ENCODE measurements at regions not wholly inside any gene's neighbourhood (a gene's known extent, or its start where the extent isn't known, plus 50 kb on each side); places are given as distances from the start of the nearest gene placed in this dataset.

DNA sequence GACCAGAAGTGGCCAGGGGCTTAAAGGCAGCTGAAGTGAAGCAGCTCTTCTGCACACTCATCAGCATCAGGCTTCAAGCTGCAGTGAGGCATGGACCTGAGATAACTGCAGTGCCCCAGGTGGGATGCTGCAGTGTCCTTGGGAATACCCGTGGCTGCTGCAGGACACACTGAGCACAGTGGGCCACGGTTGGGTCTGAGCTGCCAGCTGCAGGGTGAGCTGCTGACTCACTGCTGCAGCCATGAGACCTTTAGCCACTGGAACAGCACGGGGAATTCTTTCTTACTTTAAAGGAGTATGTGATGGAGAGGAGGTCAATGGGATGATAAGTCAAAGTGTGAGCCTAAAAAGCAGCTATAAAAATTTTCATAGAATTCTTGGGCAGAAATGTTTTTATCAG, 102.1 kb downstream of the XCL2 start:
- Histone ChIP-seq H3K9me3 (ENCODE audit: insufficient read depth in 2 of 2, low read depth in 1 of 2, low read length in 1 of 2) (no peaks in the 10 kb centered on the region), H3K9ac (replicated peaks in 1 of 4; ENCODE audit: extremely low read depth in 1 of 4, low read depth in 3 of 4, low read length in 3 of 4) (no peak overlapping the region), H2BK20ac (ENCODE audit: low read length) (no peak overlapping the region), H3K4me1 (replicated peaks in 1 of 4; ENCODE audit: control insufficient read depth in 3 of 4, insufficient read depth in 4 of 4, low read length in 3 of 4) (0 out of 7 replicates have a peak, but pooled peaks cover 0 to 2% (median 0%) of the 10 kb centered on the region in 4 experiments), H2BK5ac (ENCODE audit: low read depth, low read length) (no peak overlapping the region), H4K20me1 (replicated peaks in 1 of 2; ENCODE audit: control insufficient read depth in 1 of 2, insufficient read depth in 2 of 2, low read length in 2 of 2) (no peaks in the 10 kb centered on the region), H2AK5ac (ENCODE audit: low read depth, low read length) (no peak overlapping the region), H3K4ac (replicated peaks; ENCODE audit: insufficient read length, low read depth, low read length) (no peak overlapping the region), H3K14ac (ENCODE audit: insufficient read length) (no peak overlapping the region), H4K91ac (replicated peaks; ENCODE audit: insufficient read length, low read length) (no peak overlapping the region), H2AFZ (ENCODE audit: low read length) (no peak overlapping the region), H3K18ac (ENCODE audit: extremely low read depth, low read length) (no peak overlapping the region), H2BK15ac (ENCODE audit: low read length) (no peak overlapping the region), H4K5ac (ENCODE audit: insufficient read length, low read depth, low read length) (no peak overlapping the region), H3K23ac (ENCODE audit: insufficient read length) (no peak overlapping the region), H3K4me3 (ENCODE audit: extremely low read depth in 1 of 4, insufficient read depth in 2 of 4, low read depth in 3 of 4, low read length in 4 of 4) (no peak overlapping the region), H2BK12ac (ENCODE audit: low read depth, low read length) (no peak overlapping the region), H3K36me3 (ENCODE audit: control insufficient read depth in 2 of 4, insufficient read depth in 4 of 4, low read length in 3 of 4) (no peaks in the 10 kb centered on the region), H3K79me2 (ENCODE audit: control insufficient read depth in 1 of 2, insufficient read depth in 2 of 2, low read length in 2 of 2) (no peaks in the 10 kb centered on the region), H3K79me1 (ENCODE audit: low read depth, low read length) (no peaks in the 10 kb centered on the region), H3K27ac (ENCODE audit: low read depth, low read length) (no peak overlapping the region), H3K4me2 (ENCODE audit: insufficient read depth in 1 of 2, low read depth in 2 of 2, low read length in 2 of 2) (no peak overlapping the region), H3K56ac (replicated peaks; ENCODE audit: insufficient read length, low read depth, low read length) (no peak overlapping the region), H3K27me3 (replicated peaks in 1 of 4; ENCODE audit: control insufficient read depth in 3 of 4, extremely low read depth in 1 of 4, insufficient read depth in 3 of 4, low read length in 3 of 4) (no peaks in the 10 kb centered on the region), H3K23me2 (ENCODE audit: low read depth, low read length) (no peaks in the 10 kb centered on the region), H4K8ac (ENCODE audit: extremely low read depth, insufficient read depth, low read length) (no peak overlapping the region), H2BK120ac (replicated peaks; ENCODE audit: low read depth, low read length) (no peak overlapping the region)
- DNase-seq (ENCODE audit: low read depth in 1 of 2, low spot score in 2 of 2) (no peak), FAIRE-seq (no peak)
- POLR2A ChIA-PET (ENCODE audit: partially characterized antibody), result no interaction called here
- WGBS, 2 experiments (ENCODE audit: extremely low coverage in 1 of 2, insufficient coverage in 1 of 2, insufficient read length in 1 of 2, insufficient replicate concordance in 2 of 2, low coverage in 1 of 2, low lambda C conversion rate in 2 of 2, missing lambda C conversion rate in 1 of 2), result 79% methylated on average over 3 of the region's 3 CpGs; no CpG with 5 or more reads in 1 of the 2 experiments
- CTCF ChIA-PET (ENCODE audit: partially characterized antibody), result interaction anchor here (0.7 to 6.2 kb wide), 15 partner anchors 11 to 907 kb away, joined by 3 to 66 read pairs (median 9); no protein-coding TSS in a partner anchor
- TF ChIP-seq KDM1A (IDR thresholded peaks at IDR 0.05; ENCODE audit: borderline replicate concordance, low read length) (no peak), RXRA (IDR thresholded peaks at IDR 0.05; ENCODE audit: insufficient read depth, low read depth, low read length) (no peak), POLR2A (IDR thresholded peaks at IDR 0.05; ENCODE audit: control extremely low read depth in 1 of 2, low read depth in 2 of 2, low read length in 2 of 2) (no peak), RFX5 (IDR thresholded peaks at IDR 0.05; ENCODE audit: borderline replicate concordance, low read depth, low read length) (no peak), ASH2L (IDR thresholded peaks at IDR 0.05; ENCODE audit: low read length) (no peak)
- TF ChIP-seq, protein P1, sequence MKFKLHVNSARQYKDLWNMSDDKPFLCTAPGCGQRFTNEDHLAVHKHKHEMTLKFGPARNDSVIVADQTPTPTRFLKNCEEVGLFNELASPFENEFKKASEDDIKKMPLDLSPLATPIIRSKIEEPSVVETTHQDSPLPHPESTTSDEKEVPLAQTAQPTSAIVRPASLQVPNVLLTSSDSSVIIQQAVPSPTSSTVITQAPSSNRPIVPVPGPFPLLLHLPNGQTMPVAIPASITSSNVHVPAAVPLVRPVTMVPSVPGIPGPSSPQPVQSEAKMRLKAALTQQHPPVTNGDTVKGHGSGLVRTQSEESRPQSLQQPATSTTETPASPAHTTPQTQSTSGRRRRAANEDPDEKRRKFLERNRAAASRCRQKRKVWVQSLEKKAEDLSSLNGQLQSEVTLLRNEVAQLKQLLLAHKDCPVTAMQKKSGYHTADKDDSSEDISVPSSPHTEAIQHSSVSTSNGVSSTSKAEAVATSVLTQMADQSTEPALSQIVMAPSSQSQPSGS (IDR thresholded peaks at IDR 0.05; ENCODE audit: low read length), result no peak

All from H1 (cell line).